Liver (tissue), 8 donors: ENCODE measurements at regions not wholly inside any gene's neighbourhood (a gene's known extent, or its start where the extent isn't known, plus 50 kb on each side); places are given as distances from the start of the nearest gene placed in this dataset.

Experiments used
- DNase-seq: peaks from one replicate; pipeline ENCODE4 v3.0.0-alpha.2; 2017; ENCODE audit warnings: low spot score
- H3K27ac ChIP-seq, 2 donors: one replicate each; pipeline ENCODE4 v1.7.0; 2013; ENCODE audit warnings: inconsistent platforms in 2 of 2, low read length in 2 of 2, control low read depth in 1 of 2, low read depth in 1 of 2, mild to moderate bottlenecking in 1 of 2
- H3K27me3 ChIP-seq, 4 donors: one replicate each; pipeline versions ENCODE4 v1.6.1 to v1.7.0; 2013; ENCODE audit warnings: low read length in 3 of 4, inconsistent platforms in 1 of 4, mild to moderate bottlenecking in 1 of 4, moderate library complexity in 1 of 4; ENCODE audit not compliant: control insufficient read depth in 4 of 4, insufficient read depth in 4 of 4
- H3K36me3 ChIP-seq, 4 donors: one replicate each; pipeline versions ENCODE4 v1.6.1 to v1.7.0; 2013; ENCODE audit warnings: low read length in 3 of 4, mild to moderate bottlenecking in 3 of 4, low read depth in 1 of 4, moderate library complexity in 1 of 4; ENCODE audit not compliant: control insufficient read depth in 4 of 4, insufficient read depth in 3 of 4
- H3K4me1 ChIP-seq, 4 donors: one replicate each; pipeline versions ENCODE4 v1.6.1 to v1.7.0; 2013; ENCODE audit warnings: low read length in 3 of 4, mild to moderate bottlenecking in 3 of 4, moderate library complexity in 1 of 4; ENCODE audit not compliant: control insufficient read depth in 4 of 4, insufficient read depth in 4 of 4
- H3K4me3 ChIP-seq, 3 donors: one replicate each; pipeline versions ENCODE4 v1.6.1 to v1.7.0; 2013; ENCODE audit warnings: low read length in 3 of 3, control low read depth in 1 of 3, low read depth in 1 of 3, mild to moderate bottlenecking in 1 of 3
- H3K9ac ChIP-seq, 2 donors: one replicate each; pipeline ENCODE4 v1.7.0; 2013; ENCODE audit warnings: low read length in 2 of 2, mild to moderate bottlenecking in 2 of 2, moderate library complexity in 2 of 2, control low read depth in 1 of 2, low read depth in 1 of 2
- H3K9me3 ChIP-seq, 4 donors: one replicate each; pipeline versions ENCODE4 v1.6.1 to v1.7.0; 2013; ENCODE audit warnings: low read length in 3 of 4; ENCODE audit not compliant: control insufficient read depth in 4 of 4
- ATF3 ChIP-seq: IDR thresholded peaks from 2 replicates; pipeline ENCODE4 v1.6.1; 2016; ENCODE audit warnings: antibody characterized with exemption
- CTCF ChIP-seq: fragments of 150-350 bp; IDR thresholded peaks from 2 replicates; pipeline ENCODE4 v1.5.1; 2017; ENCODE audit warnings: improper control_type of control experiment, low read depth, low read length; ENCODE audit not compliant: missing input control
- EGR1 ChIP-seq, 2 donors: IDR thresholded peaks; 2 replicates each; pipeline ENCODE4 v1.6.1; 2016 to 2018; ENCODE audit warnings: antibody characterized with exemption in 2 of 2, low read depth in 2 of 2
- FOXA1 ChIP-seq: IDR thresholded peaks from 2 replicates; pipeline ENCODE4 v1.6.1; 2016; ENCODE audit warnings: antibody characterized with exemption
- FOXA2 ChIP-seq: IDR thresholded peaks from 2 replicates; pipeline ENCODE4 v1.6.1; 2016; ENCODE audit warnings: antibody characterized with exemption
- GABPA ChIP-seq, 2 donors: IDR thresholded peaks in 1 of 2; conservative IDR thresholded peaks in 1 of 2; 2 replicates each; pipeline ENCODE4 v1.6.1; 2016; ENCODE audit warnings: antibody characterized with exemption in 2 of 2, mild to moderate bottlenecking in 1 of 2, moderate library complexity in 1 of 2
- HNF4A ChIP-seq, 2 donors: conservative IDR thresholded peaks; 2 replicates each; pipeline ENCODE4 v1.6.1; 2016; ENCODE audit warnings: antibody characterized with exemption in 2 of 2, mild to moderate bottlenecking in 2 of 2
- HNF4G ChIP-seq: IDR thresholded peaks from 2 replicates; pipeline ENCODE4 v1.6.1; 2016; ENCODE audit warnings: antibody characterized with exemption
- JUND ChIP-seq, 2 donors: IDR thresholded peaks; 2 replicates each; pipeline ENCODE4 v1.6.1; 2016; ENCODE audit warnings: antibody characterized with exemption in 2 of 2
- NR2F2 ChIP-seq: IDR thresholded peaks from 2 replicates; pipeline ENCODE4 v1.6.1; 2016; ENCODE audit warnings: antibody characterized with exemption
- RAD21 ChIP-seq, 2 donors: IDR thresholded peaks; 2 replicates each; pipeline ENCODE4 v1.6.1; 2016; ENCODE audit warnings: antibody characterized with exemption in 2 of 2, mild to moderate bottlenecking in 2 of 2
- REST ChIP-seq: IDR thresholded peaks from 2 replicates; pipeline ENCODE4 v1.6.1; 2016; ENCODE audit warnings: antibody characterized with exemption, mild to moderate bottlenecking
- RXRA ChIP-seq, 2 donors: IDR thresholded peaks; 2 replicates each; pipeline ENCODE4 v1.6.1; 2017 to 2018; ENCODE audit warnings: antibody characterized with exemption in 2 of 2, mild to moderate bottlenecking in 1 of 2
- SP1 ChIP-seq: IDR thresholded peaks from 2 replicates; pipeline ENCODE4 v1.6.1; 2018; ENCODE audit warnings: antibody characterized with exemption, mild to moderate bottlenecking
- TAF1 ChIP-seq: conservative IDR thresholded peaks from 2 replicates; pipeline ENCODE4 v1.6.1; 2016; ENCODE audit warnings: antibody characterized with exemption, mild to moderate bottlenecking
- YY1 ChIP-seq: IDR thresholded peaks from 2 replicates; pipeline ENCODE4 v1.6.1; 2016; ENCODE audit warnings: antibody characterized with exemption, mild to moderate bottlenecking
- WGBS: extraction: QIAGEN DNeasy Blood & Tissue Kit; methylation state at CpG from one replicate; pipeline ENCODE4 v1.1.7; 2013; 5-methylcytosine and 5-hydroxymethylcytosine counted together
- TF ChIP-seq, protein P1 (sequence below): IDR thresholded peaks from 2 replicates; pipeline ENCODE4 v1.6.1; 2016; ENCODE audit warnings: antibody characterized with exemption
- TF ChIP-seq, protein P2 (sequence below): IDR thresholded peaks from 2 replicates; pipeline ENCODE4 v1.6.1; 2016; ENCODE audit warnings: antibody characterized with exemption
- donor health status: healthy.
- donor health status: healthy.
- donor health status: healthy.
- donor health status: healthy.
- donor health status: healthy.

DNA sequence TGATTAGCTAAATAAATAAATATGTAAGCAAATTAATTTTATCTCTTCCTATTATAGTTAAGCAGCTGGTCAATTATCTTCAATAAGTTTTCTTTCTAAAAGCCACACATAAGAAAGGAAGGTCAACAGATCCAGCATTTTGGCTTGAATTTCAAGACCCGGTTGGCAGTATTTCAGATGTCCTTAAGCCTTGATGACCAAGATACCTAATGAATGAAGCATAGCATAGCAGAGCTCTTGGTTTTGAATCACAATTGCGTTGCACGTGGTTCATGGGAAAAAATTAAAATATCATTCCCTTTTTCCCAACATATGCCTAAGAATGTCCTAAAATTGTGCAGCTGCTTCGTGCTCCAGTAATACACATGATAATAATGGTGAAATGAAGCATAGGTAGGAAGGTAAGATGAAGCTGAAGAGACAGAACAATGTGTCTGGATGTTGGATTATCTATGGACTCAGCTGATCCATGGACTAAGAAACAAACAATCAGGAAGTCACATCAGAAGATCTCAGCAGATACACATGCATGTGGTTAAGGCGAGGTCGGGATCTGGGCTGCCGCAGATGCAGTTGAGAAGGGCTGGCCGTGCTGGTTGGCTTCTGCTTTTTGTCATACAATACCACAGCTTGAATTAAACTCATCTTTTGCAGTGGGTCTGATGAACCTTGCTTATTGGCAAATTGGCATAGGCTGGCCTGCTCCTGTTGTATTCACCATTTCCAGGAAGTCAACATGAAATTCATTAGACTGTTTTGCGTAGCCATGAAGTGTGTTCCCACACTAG, 284.9 kb upstream of the RUNX1 start (continued):
- TF ChIP-seq RXRA (IDR thresholded peaks at IDR 0.05), result no peak
- TF ChIP-seq, protein P1, sequence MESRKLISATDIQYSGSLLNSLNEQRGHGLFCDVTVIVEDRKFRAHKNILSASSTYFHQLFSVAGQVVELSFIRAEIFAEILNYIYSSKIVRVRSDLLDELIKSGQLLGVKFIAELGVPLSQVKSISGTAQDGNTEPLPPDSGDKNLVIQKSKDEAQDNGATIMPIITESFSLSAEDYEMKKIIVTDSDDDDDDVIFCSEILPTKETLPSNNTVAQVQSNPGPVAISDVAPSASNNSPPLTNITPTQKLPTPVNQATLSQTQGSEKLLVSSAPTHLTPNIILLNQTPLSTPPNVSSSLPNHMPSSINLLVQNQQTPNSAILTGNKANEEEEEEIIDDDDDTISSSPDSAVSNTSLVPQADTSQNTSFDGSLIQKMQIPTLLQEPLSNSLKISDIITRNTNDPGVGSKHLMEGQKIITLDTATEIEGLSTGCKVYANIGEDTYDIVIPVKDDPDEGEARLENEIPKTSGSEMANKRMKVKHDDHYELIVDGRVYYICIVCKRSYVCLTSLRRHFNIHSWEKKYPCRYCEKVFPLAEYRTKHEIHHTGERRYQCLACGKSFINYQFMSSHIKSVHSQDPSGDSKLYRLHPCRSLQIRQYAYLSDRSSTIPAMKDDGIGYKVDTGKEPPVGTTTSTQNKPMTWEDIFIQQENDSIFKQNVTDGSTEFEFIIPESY, result no peak
- no peak for TF ChIP-seq NR2F2
- no peak for TF ChIP-seq TAF1
- TF ChIP-seq HNF4A (conservative IDR thresholded peaks at IDR 0.05), result no peak

GRCh38 chr21:35332841-35333426, 283.8 kb upstream of the RUNX1 start:
- Histone ChIP-seq H3K4me3 (no peak overlapping the region), H3K9me3 (no peaks in the 10 kb centered on the region), H3K4me1 (no peaks in the 10 kb centered on the region), H3K27ac (no peak overlapping the region), H3K9ac (no peak overlapping the region), H3K27me3 (peaks cover 0 to 7% (median 2%) of the 10 kb centered on the region in 4 donors), H3K36me3 (no peaks in the 10 kb centered on the region)
- TF ChIP-seq RAD21 (IDR thresholded peaks at IDR 0.05) (no peak), SP1 (no peak), EGR1 (IDR thresholded peaks at IDR 0.05; ENCODE audit: low read depth in 2 of 2) (no peak)
- WGBS, result 74% methylated on average over 5 of the region's 5 CpGs
- DNase-seq, result no peak

- no peak overlapping the region for H3K9ac ChIP-seq
- no peaks in the 10 kb centered on the region for H3K36me3 ChIP-seq
- H3K9me3 ChIP-seq, result no peaks in the 10 kb centered on the region
- H3K4me3 ChIP-seq, result no peak overlapping the region
- no peak for DNase-seq
- no peaks in the 10 kb centered on the region for H3K4me1 ChIP-seq
- TF ChIP-seq, protein P2, sequence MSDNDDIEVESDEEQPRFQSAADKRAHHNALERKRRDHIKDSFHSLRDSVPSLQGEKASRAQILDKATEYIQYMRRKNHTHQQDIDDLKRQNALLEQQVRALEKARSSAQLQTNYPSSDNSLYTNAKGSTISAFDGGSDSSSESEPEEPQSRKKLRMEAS, result no peak
- TF ChIP-seq TAF1 (no peak), GABPA (IDR thresholded peaks at IDR 0.05 in 1 of 2, conservative IDR thresholded peaks at IDR 0.05 in 1 of 2) (no peak), CTCF (no peak), HNF4G (no peak), JUND (IDR thresholded peaks at IDR 0.05) (no peak), YY1 (no peak), NR2F2 (no peak), RAD21 (IDR thresholded peaks at IDR 0.05) (no peak), FOXA1 (no peak), HNF4A (conservative IDR thresholded peaks at IDR 0.05) (no peak), EGR1 (IDR thresholded peaks at IDR 0.05; ENCODE audit: low read depth in 2 of 2) (no peak), FOXA2 (no peak), SP1 (no peak), ATF3 (no peak), RXRA (IDR thresholded peaks at IDR 0.05) (no peak), REST (no peak)
- TF ChIP-seq, protein P1, result no peak
- no peak overlapping the region for H3K27ac ChIP-seq
- WGBS, result 83% methylated on average over 4 of the region's 4 CpGs
- H3K27me3 ChIP-seq, result peaks cover 0 to 7% (median 2%) of the 10 kb centered on the region in 4 donors
These were observed 281.0 kb upstream of the RUNX1 start for GRCh38 chr21:35329940-35330660.
